ENCODE measurements at regions not wholly inside any gene's neighbourhood (a gene's known extent, or its start where the extent isn't known, plus 50 kb on each side); places are given as distances from the start of the nearest gene placed in this dataset.

- no peaks in the 10 kb centered on the region for H3K4me1 Mint-ChIP-seq
- Histone ChIP-seq H3K36me3 (no peaks in the 10 kb centered on the region), H3K4me1 (no peaks in the 10 kb centered on the region), H3K79me2 (ENCODE audit: low read depth) (no peaks in the 10 kb centered on the region), H2AFZ (replicated peaks) (no peak overlapping the region), H3K9me3 (ENCODE audit: low read depth) (no peaks in the 10 kb centered on the region), H3K4me2 (no peak overlapping the region), H3K9ac (no peak overlapping the region), H3K4me3 (no peak overlapping the region), H4K20me1 (ENCODE audit: low read depth) (no peaks in the 10 kb centered on the region), H3K27me3 (no peaks in the 10 kb centered on the region), H3K27ac (no peak overlapping the region), H3F3A (ENCODE audit: low read depth) (no peaks in the 10 kb centered on the region)
- peaks cover 4% of the 10 kb centered on the region for H3K27me3 Mint-ChIP-seq (ENCODE audit: insufficient read depth, low read depth)
- TF ChIP-seq EZH2 (IDR thresholded peaks at IDR 0.05) = no peak
- no peak for TF ChIP-seq EZH2phosphoT487 (IDR thresholded peaks at IDR 0.05)
- no peak for TF ChIP-seq CTCF (IDR thresholded peaks at IDR 0.05)
- DNase-seq (ENCODE audit: low spot score) = no peak
- no peak overlapping the region for H3K27ac Mint-ChIP-seq
- H3K9me3 Mint-ChIP-seq = peaks cover 4% of the 10 kb centered on the region
- H3K4me3 Mint-ChIP-seq = no peak overlapping the region
- no peaks in the 10 kb centered on the region for H3K36me3 Mint-ChIP-seq
Measured at GRCh38 chr14:58978343-58978742, 210.1 kb upstream of the DAAM1 start.

GRCh38 chr14:58979325-58979724 is 209.1 kb upstream of the DAAM1 start:
- no peaks in the 10 kb centered on the region for H3K9me3 ChIP-seq (ENCODE audit: low read depth)
- no peak overlapping the region for H3K27ac ChIP-seq
- H3K36me3 Mint-ChIP-seq = no peaks in the 10 kb centered on the region
- H3K9ac ChIP-seq = no peak overlapping the region
- H3K79me2 ChIP-seq (ENCODE audit: low read depth) = no peaks in the 10 kb centered on the region
- no peak overlapping the region for H3K4me3 Mint-ChIP-seq
- no peaks in the 10 kb centered on the region for H4K20me1 ChIP-seq (ENCODE audit: low read depth)
- no peaks in the 10 kb centered on the region for H3K4me1 Mint-ChIP-seq
- H3K27me3 Mint-ChIP-seq (ENCODE audit: insufficient read depth, low read depth) = peaks cover 4% of the 10 kb centered on the region
- no peaks in the 10 kb centered on the region for H3K4me1 ChIP-seq
- no peak overlapping the region for H3K4me3 ChIP-seq
- H2AFZ ChIP-seq (replicated peaks) = no peak overlapping the region
- H3F3A ChIP-seq (ENCODE audit: low read depth) = no peaks in the 10 kb centered on the region
- DNase-seq (ENCODE audit: low spot score) = no peak
- no peak overlapping the region for H3K4me2 ChIP-seq
- H3K9me3 Mint-ChIP-seq = peaks cover 4% of the 10 kb centered on the region
- H3K27ac Mint-ChIP-seq = no peak overlapping the region
- TF ChIP-seq CTCF (IDR thresholded peaks at IDR 0.05) = no peak
- no peak for TF ChIP-seq EZH2 (IDR thresholded peaks at IDR 0.05)
- TF ChIP-seq EZH2phosphoT487 (IDR thresholded peaks at IDR 0.05) = no peak
- H3K27me3 ChIP-seq = no peaks in the 10 kb centered on the region
- H3K36me3 ChIP-seq = no peaks in the 10 kb centered on the region

GRCh38 chr14:58981840-58982239 is 206.6 kb upstream of the DAAM1 start:
- no peak overlapping the region for H3K4me3 ChIP-seq
- no peaks in the 10 kb centered on the region for H3F3A ChIP-seq (ENCODE audit: low read depth)
- no peak overlapping the region for H3K4me2 ChIP-seq
- Mint-ChIP-seq H3K9me3 (peaks cover 4% of the 10 kb centered on the region), H3K27me3 (ENCODE audit: insufficient read depth, low read depth) (peaks cover 2% of the 10 kb centered on the region), H3K4me3 (no peak overlapping the region), H3K4me1 (no peaks in the 10 kb centered on the region), H3K27ac (no peak overlapping the region), H3K36me3 (no peaks in the 10 kb centered on the region)
- H3K79me2 ChIP-seq (ENCODE audit: low read depth) = no peaks in the 10 kb centered on the region
- H2AFZ ChIP-seq (replicated peaks) = no peak overlapping the region
- no peaks in the 10 kb centered on the region for H3K4me1 ChIP-seq
- TF ChIP-seq EZH2phosphoT487 (IDR thresholded peaks at IDR 0.05) (no peak), CTCF (IDR thresholded peaks at IDR 0.05) (no peak), EZH2 (IDR thresholded peaks at IDR 0.05) (no peak)
- H3K9ac ChIP-seq = no peak overlapping the region
- no peaks in the 10 kb centered on the region for H3K36me3 ChIP-seq
- no peaks in the 10 kb centered on the region for H3K27me3 ChIP-seq
- no peak overlapping the region for H3K27ac ChIP-seq
- H4K20me1 ChIP-seq (ENCODE audit: low read depth) = no peaks in the 10 kb centered on the region
- no peak for DNase-seq (ENCODE audit: low spot score)
- H3K9me3 ChIP-seq (ENCODE audit: low read depth) = no peaks in the 10 kb centered on the region

DNA sequence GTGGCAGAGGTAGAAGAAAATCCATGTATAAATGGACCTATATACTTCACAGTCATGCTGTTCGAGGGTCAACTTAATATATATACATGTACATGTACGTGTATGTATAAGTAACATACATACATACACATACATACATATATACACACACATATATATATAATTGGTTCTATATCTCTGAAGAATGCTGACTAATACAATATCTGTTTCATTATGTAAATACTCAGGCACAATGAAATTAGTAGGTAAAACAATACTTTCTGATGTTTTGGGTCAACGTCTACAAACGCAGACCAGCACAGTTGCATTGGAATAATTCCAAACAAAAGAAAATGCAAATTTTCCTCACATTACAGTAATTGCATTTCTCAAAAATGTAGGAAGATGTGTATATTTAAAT is 202.7 kb upstream of the DAAM1 start:
- Histone ChIP-seq H3K27me3 (no peaks in the 10 kb centered on the region), H2AFZ (replicated peaks) (no peak overlapping the region), H3K79me2 (ENCODE audit: low read depth) (no peaks in the 10 kb centered on the region), H3K36me3 (no peaks in the 10 kb centered on the region), H3K9ac (no peak overlapping the region), H4K20me1 (ENCODE audit: low read depth) (no peaks in the 10 kb centered on the region), H3K27ac (no peak overlapping the region), H3K4me2 (no peak overlapping the region), H3F3A (ENCODE audit: low read depth) (no peaks in the 10 kb centered on the region), H3K4me1 (no peaks in the 10 kb centered on the region), H3K4me3 (no peak overlapping the region), H3K9me3 (ENCODE audit: low read depth) (no peaks in the 10 kb centered on the region)
- Mint-ChIP-seq H3K4me1 (no peaks in the 10 kb centered on the region), H3K9me3 (peaks cover 6% of the 10 kb centered on the region), H3K4me3 (no peak overlapping the region), H3K27me3 (ENCODE audit: insufficient read depth, low read depth) (peaks cover 2% of the 10 kb centered on the region), H3K27ac (no peak overlapping the region), H3K36me3 (no peaks in the 10 kb centered on the region)
- TF ChIP-seq CTCF (IDR thresholded peaks at IDR 0.05) (no peak), EZH2 (IDR thresholded peaks at IDR 0.05) (no peak), EZH2phosphoT487 (IDR thresholded peaks at IDR 0.05) (no peak)
- no peak for DNase-seq (ENCODE audit: low spot score)

Data from neural progenitor cell (in vitro differentiated cells).